HG03575 (cell line): ENCODE measurements at regions not wholly inside any gene's neighbourhood (a gene's known extent, or its start where the extent isn't known, plus 50 kb on each side); places are given as distances from the start of the nearest gene placed in this dataset.

Experiments
- ATAC-seq: cut with Tn5 transposase; IDR thresholded peaks from one replicate; pipeline ENCODE4 v1.9.1; 2021; ENCODE audit not compliant: unreplicated experiment, insufficient number of reproducible peaks, low FRiP score; ENCODE audit errors: extremely low read depth

- ATAC-seq = no peak
These were observed 58.8 kb upstream of the MKLN1 start for GRCh38 chr7:131268906-131269305.

DNA sequence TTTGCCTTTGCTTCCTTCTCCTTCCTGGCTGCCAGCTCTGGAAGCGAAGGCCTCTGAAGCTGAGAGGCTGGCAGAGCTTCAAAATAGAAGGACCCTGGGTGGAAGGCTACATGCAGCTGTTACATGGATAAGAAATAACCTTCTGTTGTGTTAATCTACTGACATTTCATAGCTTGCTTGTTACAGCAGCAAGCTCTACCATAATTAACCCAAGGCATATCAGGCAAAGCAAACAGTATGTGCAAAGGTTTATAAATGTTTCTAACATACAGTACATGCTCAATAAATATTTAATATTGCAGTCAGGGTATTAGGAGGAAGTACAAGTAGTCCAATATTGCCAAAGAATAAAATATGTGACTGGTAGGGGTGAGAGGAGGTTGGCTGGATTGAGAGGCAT lies 55.6 kb upstream of the MKLN1 start:
- ATAC-seq = no peak

GRCh38 chr7:131274986-131275385 lies 52.7 kb upstream of the MKLN1 start:
- no peak for ATAC-seq

GRCh38 chr7:131276190-131276589 lies 51.5 kb upstream of the MKLN1 start:
- no peak for ATAC-seq

DNA sequence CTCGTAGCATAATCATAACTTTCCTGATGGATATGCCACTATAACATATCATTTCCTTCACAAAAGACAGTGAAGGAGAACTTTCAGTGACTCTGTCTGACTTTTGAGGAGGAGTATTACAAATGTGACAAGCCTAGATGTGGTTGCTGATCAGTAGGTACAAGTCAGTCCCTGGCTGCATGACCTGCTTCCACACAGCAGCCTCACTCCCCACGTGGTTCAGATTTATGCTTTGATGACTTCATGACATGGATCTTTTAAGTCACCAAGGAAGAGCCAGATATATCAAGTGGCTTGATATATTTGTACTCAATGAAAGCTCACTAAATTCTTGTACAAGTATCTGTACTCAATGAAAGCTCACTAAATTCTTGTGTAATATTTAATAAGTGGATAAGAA lies 50.9 kb upstream of the MKLN1 start:
- no peak for ATAC-seq
